ENCODE measurements at regions not wholly inside any gene's neighbourhood (a gene's known extent, or its start where the extent isn't known, plus 50 kb on each side); places are given as distances from the start of the nearest gene placed in this dataset.

DNA sequence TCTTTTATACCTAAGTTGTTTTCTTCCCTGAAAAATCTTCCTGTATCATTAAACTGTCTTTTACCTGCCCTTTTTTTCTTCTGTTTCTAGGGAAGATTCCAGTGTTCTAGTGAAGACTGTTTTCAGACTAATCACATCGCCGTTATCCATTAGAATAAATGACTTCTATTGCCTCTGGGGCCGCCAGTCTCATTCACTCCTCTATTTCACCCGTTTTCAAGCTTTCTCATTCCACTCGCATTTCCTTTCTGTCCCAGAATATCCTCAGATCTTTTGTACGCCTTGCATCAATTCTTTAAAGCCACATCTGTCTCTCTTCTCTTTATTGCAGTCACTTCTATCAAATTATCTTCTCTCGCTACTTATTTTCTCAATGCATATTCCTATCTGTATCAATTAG lies 1035.6 kb upstream of the MIR17HG start:
- TF ChIP-seq, protein P1, sequence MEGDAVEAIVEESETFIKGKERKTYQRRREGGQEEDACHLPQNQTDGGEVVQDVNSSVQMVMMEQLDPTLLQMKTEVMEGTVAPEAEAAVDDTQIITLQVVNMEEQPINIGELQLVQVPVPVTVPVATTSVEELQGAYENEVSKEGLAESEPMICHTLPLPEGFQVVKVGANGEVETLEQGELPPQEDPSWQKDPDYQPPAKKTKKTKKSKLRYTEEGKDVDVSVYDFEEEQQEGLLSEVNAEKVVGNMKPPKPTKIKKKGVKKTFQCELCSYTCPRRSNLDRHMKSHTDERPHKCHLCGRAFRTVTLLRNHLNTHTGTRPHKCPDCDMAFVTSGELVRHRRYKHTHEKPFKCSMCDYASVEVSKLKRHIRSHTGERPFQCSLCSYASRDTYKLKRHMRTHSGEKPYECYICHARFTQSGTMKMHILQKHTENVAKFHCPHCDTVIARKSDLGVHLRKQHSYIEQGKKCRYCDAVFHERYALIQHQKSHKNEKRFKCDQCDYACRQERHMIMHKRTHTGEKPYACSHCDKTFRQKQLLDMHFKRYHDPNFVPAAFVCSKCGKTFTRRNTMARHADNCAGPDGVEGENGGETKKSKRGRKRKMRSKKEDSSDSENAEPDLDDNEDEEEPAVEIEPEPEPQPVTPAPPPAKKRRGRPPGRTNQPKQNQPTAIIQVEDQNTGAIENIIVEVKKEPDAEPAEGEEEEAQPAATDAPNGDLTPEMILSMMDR (IDR thresholded peaks at IDR 0.05) = no peak
- TF ChIP-seq POLR2A (IDR thresholded peaks at IDR 0.05) = no peak

Data from ovary (tissue), 3 donors.